Cardiac septum (tissue), 1 donor: ENCODE measurements at regions not wholly inside any gene's neighbourhood (a gene's known extent, or its start where the extent isn't known, plus 50 kb on each side); places are given as distances from the start of the nearest gene placed in this dataset.

Source experiments
- DNase-seq: peaks from one replicate; pipeline ENCODE4 v3.0.0-alpha.2; 2020; ENCODE audit warnings: low spot score
- intact Hi-C: fragments of 100-400 bp; cut with DNase I; formaldehyde crosslinking; loops from one replicate; pipeline ENCODE4 v1.14.0; 2022
- donor health status: DM: no; HTN: no; CAD: no.

DNA sequence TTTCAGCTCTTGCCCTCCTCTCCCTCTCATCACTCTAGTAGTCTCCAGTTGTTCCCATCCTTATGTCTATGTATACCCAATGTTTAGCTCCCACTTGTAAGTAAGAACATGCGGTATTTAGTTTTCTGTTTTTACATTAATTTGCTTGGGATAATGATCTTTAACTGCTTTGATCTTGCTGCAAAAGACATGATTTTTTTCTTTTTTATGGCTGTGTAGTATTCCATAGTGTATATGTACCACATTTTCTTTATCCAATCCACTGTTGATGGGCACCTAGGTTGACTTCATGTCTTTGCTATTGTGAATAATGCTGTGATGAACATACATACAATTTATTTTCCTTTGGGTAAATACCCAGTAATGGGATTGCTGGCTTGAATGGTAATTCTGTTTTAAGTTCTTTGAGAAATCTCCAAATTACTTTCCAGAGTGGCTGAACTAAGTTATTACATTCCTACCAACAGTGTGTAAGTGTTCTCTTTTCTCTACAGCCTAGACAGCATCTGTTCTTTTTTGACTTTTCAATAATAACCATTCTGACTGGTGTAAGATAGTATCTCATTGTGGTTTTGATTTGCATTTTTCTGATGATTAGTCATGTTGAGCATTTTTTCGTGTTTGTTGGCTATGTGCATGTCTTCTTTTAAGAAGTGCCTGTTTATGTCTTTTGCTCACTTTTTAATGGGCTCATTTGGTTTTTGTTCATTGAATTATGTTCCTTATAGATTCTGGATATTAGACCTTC, 179.6 kb upstream of the SLC39A10 start:
- no peak for DNase-seq
- intact Hi-C loops = no loop called here

DNA sequence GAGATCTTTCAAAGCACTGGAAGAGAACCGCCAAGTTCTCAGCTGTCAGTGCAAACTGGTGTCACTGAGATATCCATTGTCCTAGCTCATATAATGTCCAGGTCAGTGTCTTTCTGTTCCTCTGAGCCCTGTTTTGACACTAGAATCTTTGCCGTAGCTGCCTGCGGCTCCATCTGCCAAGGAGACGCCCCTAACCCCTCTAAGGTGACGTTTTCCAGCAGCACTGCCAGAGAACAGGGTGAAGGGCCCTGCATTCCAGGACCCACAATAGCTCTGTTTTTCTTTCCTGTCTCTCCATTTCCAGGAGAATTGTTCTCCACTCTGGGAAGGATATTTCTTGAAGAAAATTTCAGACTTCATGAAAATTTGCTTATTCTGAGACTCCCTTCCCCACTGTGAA, 181.7 kb upstream of the SLC39A10 start:
- DNase-seq = no peak

DNA sequence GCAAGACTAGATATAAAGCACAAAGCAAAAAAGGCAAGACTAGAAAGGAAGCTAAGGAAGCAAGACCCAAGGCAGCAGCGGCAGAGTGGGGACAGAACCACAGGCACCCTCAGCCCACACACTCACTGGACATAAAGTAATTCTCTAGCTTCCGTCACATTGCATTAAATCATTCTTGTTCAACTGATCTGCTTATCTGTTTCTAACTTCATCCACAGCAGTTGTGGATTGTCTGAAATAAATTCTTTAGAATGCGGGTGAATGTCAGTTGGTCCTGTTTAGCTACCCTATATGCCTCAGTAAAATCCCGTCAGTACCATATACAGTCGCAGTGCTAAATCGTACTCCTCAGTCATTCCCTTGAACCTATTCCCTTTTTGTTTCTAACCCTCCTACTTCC, 183.2 kb upstream of the SLC39A10 start:
- no peak for DNase-seq
- intact Hi-C loops = no loop called here

More for the DNA sequence above, 181.7 kb upstream of the SLC39A10 start:
- intact Hi-C loops = no loop called here

DNA sequence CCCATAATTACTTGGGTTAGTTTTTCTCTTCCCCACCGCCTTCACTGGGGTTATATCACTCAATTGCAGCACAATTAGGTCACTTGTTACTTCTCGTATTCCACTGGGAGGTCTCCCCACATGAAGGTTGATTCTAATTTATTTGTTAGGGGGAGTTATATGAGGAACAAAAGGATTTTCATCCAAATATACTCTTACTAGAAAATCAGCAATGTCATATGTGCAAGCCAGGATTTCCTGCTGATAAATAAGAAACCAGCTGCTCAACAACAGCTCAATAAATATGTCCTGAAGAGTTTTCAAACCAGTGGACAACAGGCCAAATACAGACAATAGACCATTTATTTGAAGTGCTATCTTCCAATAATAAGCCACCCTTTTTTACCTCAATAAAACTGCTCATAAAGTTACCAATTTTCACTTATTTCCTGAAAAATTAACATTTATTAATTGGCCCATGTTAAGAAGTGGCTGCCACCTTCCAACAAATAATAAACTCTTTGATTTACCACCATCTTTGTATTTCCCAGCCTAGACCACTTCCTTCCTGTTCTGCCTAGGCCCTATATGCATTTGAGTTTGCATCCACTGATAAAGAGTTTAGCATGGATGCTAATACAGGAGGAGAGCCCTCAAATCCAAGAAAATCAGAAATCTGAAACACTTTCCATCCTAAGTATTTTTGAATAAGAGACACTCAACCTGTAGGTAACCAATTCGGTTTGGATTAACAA, 184.4 kb upstream of the SLC39A10 start:
- DNase-seq = no peak
- intact Hi-C loops = no loop called here

DNA sequence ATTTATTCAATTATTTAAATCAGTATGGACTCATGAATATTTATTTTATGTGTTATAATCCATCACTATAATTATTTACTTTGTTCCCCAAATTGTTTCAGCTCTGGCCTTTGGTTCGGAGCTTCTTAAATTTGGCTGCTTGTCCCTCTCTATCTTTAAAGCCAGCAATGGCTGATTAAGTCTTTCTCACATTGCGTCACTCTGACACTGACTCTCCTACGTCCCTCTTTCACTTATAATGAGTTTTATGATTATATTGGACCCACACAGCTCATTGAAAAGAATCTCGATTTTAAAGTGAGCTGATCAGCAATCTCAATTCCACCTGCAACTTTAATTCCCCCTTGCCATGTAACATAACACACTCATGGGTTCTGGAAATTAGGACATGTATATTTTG, 185.2 kb upstream of the SLC39A10 start:
- intact Hi-C loops = no loop called here
- no peak for DNase-seq

DNA sequence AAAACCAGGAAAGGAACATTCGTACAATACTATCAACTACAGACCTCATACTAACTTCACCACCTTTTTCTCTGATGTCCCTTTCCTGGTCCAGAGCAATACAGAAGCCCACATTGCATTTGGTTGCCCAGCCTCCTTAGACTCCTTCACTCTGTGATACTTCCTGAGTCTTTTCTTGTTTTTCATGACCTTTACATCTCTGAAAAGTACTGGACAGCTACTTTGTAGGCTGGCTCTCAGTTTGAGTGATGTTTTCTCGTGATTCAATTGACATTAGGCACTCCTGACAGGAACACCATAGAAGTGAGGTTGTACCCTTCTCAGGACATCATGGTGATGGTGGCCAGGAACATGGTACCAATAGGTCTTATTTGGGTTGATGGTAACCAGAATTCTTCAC, 185.9 kb upstream of the SLC39A10 start:
- intact Hi-C loops = no loop called here

DNA sequence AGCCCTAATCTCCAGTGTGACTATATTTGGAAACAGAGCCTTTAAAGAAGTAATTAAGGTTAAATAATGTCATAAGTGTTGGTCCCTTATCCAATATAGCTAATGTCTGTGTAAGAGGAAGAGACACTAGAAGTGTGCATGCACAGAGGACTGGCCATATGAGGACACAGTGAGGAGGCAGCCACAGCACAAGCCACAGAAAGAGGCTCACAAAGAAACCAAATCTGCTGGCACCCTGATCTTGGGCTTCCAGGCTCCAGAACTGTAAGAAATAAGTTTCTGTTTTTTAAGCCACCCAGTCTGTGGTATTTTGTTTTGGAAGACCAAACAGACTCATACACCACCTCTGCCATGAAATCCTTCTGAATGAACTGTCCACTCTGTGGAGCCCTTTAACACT, 186.4 kb upstream of the SLC39A10 start:
- no peak for DNase-seq
- intact Hi-C loops = no loop called here

More for the DNA sequence above, 185.9 kb upstream of the SLC39A10 start:
- no peak for DNase-seq

DNA sequence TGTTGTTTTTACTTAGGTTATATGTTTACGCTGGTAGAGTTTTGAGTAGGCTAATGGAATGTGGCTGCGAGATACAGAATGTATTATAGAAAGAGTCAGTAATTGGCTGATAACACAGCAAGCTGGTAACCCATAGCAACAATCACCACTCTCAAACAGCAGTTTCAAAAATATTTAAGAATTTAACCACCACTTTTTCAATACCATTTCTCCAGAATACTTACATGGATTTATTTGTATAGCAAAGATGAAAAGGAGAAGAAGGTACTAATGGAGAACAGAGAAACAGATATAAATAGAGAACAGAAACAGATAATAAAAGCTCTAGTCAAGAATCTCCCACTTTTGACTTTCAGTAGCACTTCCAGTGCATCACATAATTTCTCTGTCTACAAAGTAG, 188.3 kb upstream of the SLC39A10 start:
- no peak for DNase-seq
- intact Hi-C loops = no loop called here

DNA sequence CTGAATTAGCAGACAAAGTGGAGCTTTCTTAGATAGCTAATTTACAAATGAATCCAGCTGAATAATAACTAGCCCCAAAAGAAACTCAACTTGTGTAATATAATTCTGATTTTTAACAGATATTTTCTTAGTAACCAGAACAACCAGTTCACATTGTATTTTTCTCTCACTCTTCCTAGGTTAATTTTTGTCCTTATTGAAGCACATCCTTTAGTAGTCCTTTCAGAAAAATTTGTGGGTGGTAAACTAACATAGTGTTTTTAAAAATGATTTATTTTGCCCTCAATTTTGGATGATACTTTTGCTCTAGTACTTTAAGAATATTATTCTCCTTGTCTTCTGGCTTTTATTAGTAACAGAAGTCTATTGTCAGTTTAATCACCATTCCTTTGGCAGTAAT, 190.6 kb upstream of the SLC39A10 start:
- DNase-seq = no peak
- intact Hi-C loops = no loop called here

DNA sequence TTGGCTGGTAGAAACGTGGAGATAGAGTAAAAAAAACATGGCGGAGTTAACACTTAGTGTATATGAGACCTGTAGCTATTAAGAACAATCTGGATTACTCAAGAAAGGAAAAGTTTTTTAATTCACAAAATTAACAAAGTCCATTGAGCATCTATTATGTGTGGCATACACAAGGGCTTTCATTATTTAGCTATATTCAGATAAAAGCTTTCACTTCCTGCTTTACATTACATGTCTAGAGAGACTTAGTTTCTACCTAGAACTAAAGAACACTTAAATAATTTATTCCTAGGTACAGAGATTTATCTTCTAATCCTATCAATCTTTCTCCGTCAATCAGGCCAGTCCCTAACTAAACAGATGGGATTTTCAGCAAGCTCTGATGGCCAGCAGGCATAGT, 196.0 kb upstream of the SLC39A10 start:
- intact Hi-C loops = no loop called here
- DNase-seq = no peak

DNA sequence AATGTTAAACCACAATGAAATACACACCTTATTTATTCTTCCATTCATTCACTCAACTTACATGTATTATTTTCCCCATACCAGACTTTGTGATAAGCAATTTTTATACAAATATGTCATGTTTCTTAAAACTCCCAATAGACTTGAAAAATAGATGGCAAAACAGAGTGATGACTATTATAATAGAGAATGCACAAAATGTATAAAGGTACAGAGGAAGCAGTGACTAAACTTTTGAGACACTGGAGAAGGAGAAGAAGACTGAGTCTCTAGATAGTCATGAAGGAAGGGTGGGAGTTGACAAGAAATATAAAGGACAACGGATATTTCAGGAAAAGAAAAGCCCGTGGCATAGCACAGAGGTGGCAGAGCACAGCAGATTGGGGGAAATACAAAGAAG, 198.1 kb upstream of the SLC39A10 start:
- no peak for DNase-seq
- intact Hi-C loops = no loop called here

DNA sequence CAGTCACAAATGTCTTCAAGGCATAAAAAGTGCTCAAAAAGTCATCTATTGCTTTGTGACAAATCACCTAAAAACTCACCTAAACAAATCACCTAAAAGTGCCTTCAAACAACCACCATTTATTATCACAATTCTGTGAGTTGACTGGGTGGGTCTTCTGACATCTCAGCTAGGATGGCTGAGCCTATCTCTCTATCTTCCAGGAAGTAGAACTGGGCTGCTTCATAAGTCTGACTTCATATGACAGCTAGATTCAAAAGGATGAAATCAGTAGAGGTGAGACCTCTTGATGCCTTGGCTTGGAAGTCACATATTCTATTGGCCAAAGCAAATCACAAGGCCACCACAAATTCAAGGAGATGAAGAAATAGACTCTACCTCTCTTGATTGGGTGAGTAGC, 199.2 kb upstream of the SLC39A10 start:
- DNase-seq = no peak
- intact Hi-C loops = no loop called here

DNA sequence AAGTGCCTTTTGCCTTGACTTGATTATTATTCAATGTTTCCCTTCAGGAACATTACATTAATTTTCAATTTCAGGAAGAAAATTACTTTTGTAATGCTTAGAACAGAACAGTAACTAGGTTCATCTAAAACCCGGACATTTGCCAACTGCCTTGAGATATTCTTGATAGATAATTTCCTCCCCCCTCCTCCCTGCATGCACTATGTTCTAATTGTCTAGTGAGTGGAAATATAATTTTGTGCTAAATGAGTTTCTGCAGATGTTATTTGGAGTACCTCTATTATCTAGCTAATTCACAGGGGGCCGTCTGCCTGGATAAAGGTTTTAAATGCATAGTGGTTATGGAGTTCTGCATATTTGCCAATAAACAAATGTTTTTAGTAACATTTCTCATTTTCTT, 200.3 kb upstream of the SLC39A10 start:
- intact Hi-C loops = no loop called here

DNA sequence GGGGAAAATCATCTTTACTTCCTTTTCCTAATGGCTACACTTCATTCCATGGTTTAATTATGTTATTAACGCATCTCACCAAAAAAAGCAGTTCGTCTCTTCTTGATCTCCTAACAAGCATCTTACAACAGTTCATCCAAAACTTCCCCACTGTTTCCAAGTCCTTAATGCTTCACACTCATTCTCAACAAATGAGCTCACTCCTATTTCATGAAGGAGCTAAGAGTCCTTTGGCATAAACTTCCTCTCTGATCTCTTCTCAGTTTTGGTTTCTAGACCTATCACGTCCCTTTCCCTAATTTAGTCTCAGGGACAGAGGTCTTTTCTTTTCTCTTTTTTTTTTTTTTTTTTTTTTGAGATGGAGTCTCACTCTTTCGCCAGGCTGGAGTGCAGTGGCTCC, 205.9 kb upstream of the SLC39A10 start:
- no peak for DNase-seq
- intact Hi-C loops = no loop called here

More for the DNA sequence above, 200.3 kb upstream of the SLC39A10 start:
- no peak for DNase-seq

DNA sequence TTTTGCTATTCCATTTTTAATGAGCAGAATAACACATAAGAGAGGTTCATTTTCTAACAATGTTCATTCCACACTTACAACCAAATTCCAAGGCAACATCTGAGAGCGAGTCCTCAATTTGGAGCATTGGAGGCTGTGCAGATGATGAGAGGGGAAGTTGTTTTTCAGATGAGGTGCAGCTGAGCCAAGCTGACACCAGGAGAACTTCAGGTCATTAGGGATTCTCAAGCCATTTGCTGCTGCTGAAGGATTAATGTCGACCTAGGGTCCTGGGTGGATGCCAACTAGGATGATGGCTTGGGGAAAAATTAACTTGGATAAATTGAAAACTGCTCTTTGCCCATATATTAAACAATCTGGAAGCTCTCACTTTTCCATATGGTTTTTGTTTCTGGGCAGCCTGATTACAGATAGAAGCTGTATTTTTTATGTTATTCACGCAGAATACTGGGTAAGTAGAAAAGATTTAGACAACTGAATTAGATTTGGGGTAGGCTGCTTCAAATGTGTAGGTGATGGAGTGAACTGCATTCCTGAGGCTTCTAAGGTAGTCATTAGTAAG, 206.4 kb upstream of the SLC39A10 start:
- DNase-seq = no peak
- intact Hi-C loops = no loop called here

DNA sequence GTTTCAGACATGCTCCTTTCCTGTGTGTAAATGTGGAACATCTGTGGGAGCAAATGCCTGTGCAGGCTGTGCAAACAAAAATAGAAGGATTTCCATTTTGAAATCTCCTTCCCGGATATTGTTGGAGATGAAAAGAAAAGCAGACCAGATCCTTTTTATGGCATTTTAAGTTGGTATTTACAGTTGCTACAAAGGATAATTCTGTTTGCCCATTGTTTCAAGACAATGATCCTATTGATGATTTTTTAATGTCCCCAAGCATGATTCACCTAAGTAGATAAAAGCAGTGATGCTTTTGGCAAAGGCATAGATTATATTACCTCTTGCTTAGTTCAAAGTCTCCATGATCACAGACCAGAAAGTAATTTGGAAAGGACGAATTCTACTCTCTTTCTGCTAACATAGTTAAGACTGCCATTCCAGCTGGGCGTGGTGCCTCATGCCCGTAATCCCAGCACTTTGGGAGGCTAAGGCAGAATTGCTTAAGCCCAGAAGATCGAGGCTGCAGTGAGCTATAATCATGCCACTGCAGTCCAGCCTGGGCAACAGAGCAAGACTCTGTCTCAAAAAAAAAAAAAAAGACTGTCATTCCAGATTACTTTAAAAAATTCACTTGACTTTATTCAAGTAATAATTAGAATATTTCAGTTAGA, 209.6 kb upstream of the SLC39A10 start:
- intact Hi-C loops = no loop called here
- no peak for DNase-seq

DNA sequence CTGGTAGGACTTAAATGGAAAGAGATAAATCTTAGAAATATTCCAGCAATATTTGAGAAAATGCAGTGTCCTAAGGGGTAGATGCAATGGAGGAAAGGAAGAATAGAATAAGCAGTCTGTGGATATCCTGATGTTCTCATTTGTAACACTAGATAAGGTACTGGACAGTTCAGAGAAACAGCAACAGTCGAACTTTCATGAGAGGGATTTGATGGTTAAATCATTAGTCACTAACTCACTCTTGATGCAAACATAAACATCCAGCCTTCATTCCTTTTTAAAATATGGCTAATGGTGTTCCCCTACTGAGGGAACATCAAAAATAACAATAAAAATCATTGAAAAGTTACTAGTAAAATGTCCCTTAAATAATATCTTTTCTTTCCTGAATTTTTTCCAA, 211.4 kb upstream of the SLC39A10 start:
- intact Hi-C loops = no loop called here
- DNase-seq = no peak

DNA sequence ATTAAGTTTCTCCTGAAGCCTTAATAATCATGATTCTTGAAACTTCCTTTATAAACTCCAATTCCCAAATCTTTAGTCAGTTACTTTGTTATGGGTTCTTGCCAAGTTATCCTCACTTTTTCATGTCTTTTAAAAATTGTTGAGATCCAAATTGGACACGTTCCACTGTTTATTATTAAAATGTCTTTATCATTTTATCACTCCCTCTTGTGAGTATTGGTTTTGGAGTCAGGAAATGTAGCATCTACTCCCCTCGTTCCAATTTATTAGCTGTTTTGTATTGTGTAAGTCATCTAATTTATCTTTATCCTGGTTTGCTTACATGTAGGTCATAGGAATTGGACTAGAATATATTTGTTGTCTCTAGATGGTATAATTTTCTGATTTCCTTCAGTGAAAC, 213.1 kb upstream of the SLC39A10 start:
- DNase-seq = no peak
- intact Hi-C loops = no loop called here

DNA sequence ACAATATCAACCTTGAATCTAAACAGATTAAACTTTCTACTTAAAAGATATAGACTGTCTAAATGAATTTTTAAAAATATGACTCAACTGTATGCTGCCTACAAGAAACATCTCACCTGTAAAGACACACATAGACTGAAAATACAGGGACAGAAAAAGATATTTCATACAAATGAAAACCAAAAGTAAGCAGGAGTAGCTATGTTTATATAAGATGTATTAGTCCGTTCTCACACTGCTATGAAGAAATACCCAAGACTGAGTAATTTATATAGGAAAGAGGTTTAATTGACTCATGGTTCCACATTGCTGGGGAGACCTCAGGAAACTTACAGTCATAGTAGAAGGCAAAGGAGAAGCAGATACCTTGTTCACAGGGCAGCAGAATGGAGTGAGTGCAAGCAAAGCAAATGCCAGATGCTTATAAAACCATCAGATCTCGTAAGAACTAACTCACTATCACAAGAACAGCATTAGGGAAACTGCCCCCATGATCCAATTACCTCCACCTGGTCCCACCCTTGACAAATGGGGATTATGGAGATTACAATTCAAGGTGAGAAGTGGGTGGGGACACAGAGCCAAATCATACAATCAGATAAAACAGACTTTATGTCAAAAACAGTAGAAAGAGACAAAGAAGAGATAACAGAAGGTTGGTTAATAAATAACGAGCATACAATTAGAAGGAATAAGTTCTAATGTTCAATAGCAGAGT, 214.4 kb upstream of the SLC39A10 start:
- DNase-seq = no peak
- intact Hi-C loops = no loop called here

DNA sequence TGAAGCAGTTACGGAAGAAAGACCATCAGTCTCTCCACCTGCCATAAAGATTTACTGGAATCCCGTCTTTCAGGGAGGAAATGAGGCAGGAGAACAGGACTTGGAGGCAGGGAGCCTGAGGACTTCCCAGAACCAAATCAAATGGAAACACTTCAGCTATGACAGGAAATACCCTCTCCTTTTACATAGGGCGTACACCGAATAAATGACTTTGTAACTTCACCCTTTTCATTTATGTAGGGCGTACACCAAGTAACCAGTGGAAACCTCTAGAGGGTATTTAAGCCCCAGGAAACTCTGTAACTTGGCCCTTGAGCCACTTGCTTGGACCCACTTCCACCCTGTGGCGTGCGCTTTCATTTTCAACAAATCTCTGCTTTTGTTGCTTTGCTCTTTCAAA, 218.3 kb upstream of the SLC39A10 start:
- intact Hi-C loops = no loop called here
- DNase-seq = no peak
